Mesodermal cell (in vitro differentiated cells): ENCODE measurements at regions not wholly inside any gene's neighbourhood (a gene's known extent, or its start where the extent isn't known, plus 50 kb on each side); places are given as distances from the start of the nearest gene placed in this dataset.
"Not testable (repeated sequence)": the region's sequence is repeated elsewhere in the genome, so short reads cannot be mapped to it uniquely, and the experiment has no call there.

Source experiments
- H3K27ac ChIP-seq: 2 replicates; pipeline ENCODE4 v1.7.0; 2013; ENCODE audit warnings: mild to moderate bottlenecking, low read depth, low read length, moderate library complexity; ENCODE audit not compliant: severe bottlenecking
- H3K36me3 ChIP-seq: 2 replicates; pipeline ENCODE4 v1.7.1; 2013; ENCODE audit warnings: mild to moderate bottlenecking, low read length, moderate library complexity; ENCODE audit not compliant: control insufficient read depth, insufficient read depth
- H3K4me1 ChIP-seq: one replicate; pipeline ENCODE4 v1.7.1; 2013; ENCODE audit warnings: mild to moderate bottlenecking, low read length; ENCODE audit not compliant: insufficient read depth, control insufficient read depth, poor library complexity, severe bottlenecking
- H3K4me3 ChIP-seq: 2 replicates; pipeline ENCODE4 v1.7.0; 2013; ENCODE audit warnings: low read length, control low read depth, mild to moderate bottlenecking; ENCODE audit not compliant: insufficient read depth, poor library complexity, severe bottlenecking; ENCODE audit errors: extremely low read depth
- H3K9me3 ChIP-seq: 2 replicates; pipeline ENCODE4 v1.7.1; 2013; ENCODE audit warnings: mild to moderate bottlenecking, low read length, moderate library complexity; ENCODE audit not compliant: control insufficient read depth
- WGBS, 2 experiments: methylation state at CpG; one replicate each; pipeline ENCODE4 v1.1.5; 2013; ENCODE audit warnings: missing lambda C conversion rate in 2 of 2; ENCODE audit not compliant: insufficient coverage in 2 of 2; 5-methylcytosine and 5-hydroxymethylcytosine counted together

DNA sequence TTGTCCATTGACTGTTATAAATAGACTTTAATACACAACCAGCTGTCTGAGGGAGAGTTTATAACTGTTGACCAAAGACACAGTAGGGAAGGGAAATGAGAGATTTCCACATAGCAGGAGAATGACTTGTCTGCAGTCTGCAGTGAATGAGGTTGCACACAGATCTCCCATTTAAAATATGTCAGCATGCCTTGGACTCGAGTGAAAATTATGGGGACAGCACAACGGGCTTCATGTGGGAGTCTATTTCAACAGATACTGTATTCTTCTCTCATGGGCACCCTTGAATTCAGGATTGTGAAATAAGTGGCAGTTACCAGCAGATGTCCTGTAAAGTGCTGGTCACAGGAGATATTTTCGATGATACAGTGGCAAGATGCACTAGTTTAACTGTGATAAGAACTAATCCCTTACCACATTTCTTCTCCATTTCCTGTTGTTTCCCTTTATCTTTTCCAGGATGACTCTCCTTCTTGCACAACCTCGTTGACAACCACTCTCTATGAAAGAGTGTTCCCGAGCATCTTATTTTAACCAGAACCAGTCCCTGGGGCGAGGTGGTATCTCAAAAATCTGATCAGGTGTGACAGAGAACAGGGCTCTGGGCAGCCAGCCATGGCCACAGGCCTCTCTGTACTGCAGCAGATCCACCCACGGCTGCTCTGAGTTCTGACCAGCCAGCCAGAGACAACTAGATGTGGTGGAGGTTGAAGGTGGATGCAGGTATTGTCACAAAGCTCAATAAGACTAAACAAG, 51.5 kb upstream of the MAP3K1 start:
- peak overlapping the region; percentile 74 for H3K27ac ChIP-seq
- 68 to 76% methylated on average over 5 to 6 of the region's 7 CpGs for WGBS, 2 experiments

GRCh38 chr5:56763182-56763581, 52.2 kb upstream of the MAP3K1 start:
- H3K4me3 ChIP-seq: no peak overlapping the region
- no peaks in the 10 kb centered on the region for H3K36me3 ChIP-seq
- WGBS, 2 experiments: 60% methylated on average over 1 of the region's 1 CpG; no CpG with 5 or more reads in 1 of the 2 experiments
- H3K4me1 ChIP-seq: peaks cover 11% of the 10 kb centered on the region
- no peaks in the 10 kb centered on the region for H3K9me3 ChIP-seq
- peak overlapping the region; percentile 74 for H3K27ac ChIP-seq

More for the DNA sequence above, 51.5 kb upstream of the MAP3K1 start:
- H3K4me1 ChIP-seq: peaks cover 11% of the 10 kb centered on the region
- no peaks in the 10 kb centered on the region for H3K36me3 ChIP-seq
- no peak overlapping the region for H3K4me3 ChIP-seq
- H3K9me3 ChIP-seq: no peaks in the 10 kb centered on the region

- WGBS, 2 experiments: 71 to 76% methylated on average over 2 of the region's 4 CpGs
- Histone ChIP-seq H3K4me3 (no peak overlapping the region), H3K9me3 (no peaks in the 10 kb centered on the region), H3K4me1 (peaks cover 11% of the 10 kb centered on the region), H3K27ac (peak overlapping the region; percentile 30), H3K36me3 (no peaks in the 10 kb centered on the region)
Observed at GRCh38 chr5:56761151-56761885, 54.0 kb upstream of the MAP3K1 start.

DNA sequence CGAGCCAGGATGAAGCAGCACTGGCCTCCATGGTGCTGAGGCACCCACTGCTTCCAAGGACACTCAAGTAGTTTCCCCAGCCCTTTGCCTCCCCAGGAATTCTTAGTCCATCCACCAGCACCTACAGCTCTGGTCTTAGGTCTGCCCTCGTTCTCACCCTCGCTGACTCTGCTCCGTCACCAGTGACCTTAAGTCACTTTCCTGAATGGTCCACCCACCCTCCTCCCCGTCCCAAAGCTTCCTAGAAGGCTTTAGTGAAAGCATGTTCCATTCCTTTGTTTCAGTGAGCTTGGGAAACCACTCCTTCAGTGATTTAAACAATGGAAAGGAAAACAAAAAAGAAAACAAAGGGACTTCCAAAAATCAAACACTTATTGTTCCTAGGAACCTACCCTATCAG, 54.6 kb upstream of the MAP3K1 start:
- H3K36me3 ChIP-seq: no peaks in the 10 kb centered on the region
- H3K4me1 ChIP-seq: peaks cover 11% of the 10 kb centered on the region
- 93 to 100% methylated on average over 1 to 4 of the region's 5 CpGs for WGBS, 2 experiments
- H3K4me3 ChIP-seq: no peak overlapping the region
- H3K27ac ChIP-seq: peak overlapping the region; percentile 30
- no peaks in the 10 kb centered on the region for H3K9me3 ChIP-seq

DNA sequence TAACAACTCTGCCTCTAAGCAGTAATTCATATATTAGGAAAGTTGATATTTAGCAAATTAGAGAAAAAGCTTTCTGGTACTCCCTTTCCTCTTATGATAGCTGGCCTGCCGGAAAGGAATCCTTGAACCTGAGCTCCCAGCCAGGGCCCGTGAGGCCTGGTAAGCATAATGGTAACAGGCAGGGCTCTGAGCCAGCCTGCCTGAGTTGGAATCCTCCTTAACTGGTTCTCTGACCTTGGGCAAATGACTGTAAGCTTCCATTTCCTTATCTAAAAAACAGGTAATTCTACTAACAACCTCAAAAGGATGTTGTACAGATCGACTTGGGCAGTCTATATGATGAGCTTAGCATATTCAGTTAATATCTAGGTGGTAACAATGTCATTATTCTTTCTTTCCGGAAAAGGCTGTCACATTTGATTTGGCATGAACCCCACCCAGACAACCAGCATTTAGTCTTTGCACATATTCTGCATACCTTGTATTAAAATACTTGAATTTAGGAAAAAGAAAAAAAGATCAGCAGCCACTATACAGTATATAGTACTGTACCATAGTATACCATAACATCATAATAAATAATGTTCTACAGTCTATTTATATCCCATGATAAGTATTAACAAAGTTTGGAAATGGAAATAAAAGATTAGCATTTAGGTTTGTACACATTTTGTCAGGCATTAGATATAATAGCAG, 55.7 kb upstream of the MAP3K1 start:
- Histone ChIP-seq H3K27ac (no peak overlapping the region), H3K4me1 (peaks cover 11% of the 10 kb centered on the region), H3K4me3 (no peak overlapping the region), H3K9me3 (no peaks in the 10 kb centered on the region), H3K36me3 (no peaks in the 10 kb centered on the region)
- WGBS, 2 experiments: 100% methylated on average over 2 of the region's 4 CpGs; no CpG with 5 or more reads in 1 of the 2 experiments

GRCh38 chr5:56757077-56757476, 58.3 kb upstream of the MAP3K1 start:
- no peaks in the 10 kb centered on the region for H3K4me1 ChIP-seq
- no peak overlapping the region for H3K27ac ChIP-seq
- H3K36me3 ChIP-seq: no peaks in the 10 kb centered on the region
- WGBS, 2 experiments: 83 to 95% methylated on average over 4 of the region's 5 CpGs
- H3K4me3 ChIP-seq: no peak overlapping the region
- peaks cover 5% of the 10 kb centered on the region for H3K9me3 ChIP-seq

GRCh38 chr5:56755036-56755555, 60.3 kb upstream of the MAP3K1 start:
- Histone ChIP-seq H3K27ac (no peak overlapping the region), H3K4me3 (no peak overlapping the region), H3K36me3 (no peaks in the 10 kb centered on the region), H3K4me1 (no peaks in the 10 kb centered on the region), H3K9me3 (peaks cover 7% of the 10 kb centered on the region)
- WGBS, 2 experiments: 96 to 100% methylated on average over 3 of the region's 3 CpGs

DNA sequence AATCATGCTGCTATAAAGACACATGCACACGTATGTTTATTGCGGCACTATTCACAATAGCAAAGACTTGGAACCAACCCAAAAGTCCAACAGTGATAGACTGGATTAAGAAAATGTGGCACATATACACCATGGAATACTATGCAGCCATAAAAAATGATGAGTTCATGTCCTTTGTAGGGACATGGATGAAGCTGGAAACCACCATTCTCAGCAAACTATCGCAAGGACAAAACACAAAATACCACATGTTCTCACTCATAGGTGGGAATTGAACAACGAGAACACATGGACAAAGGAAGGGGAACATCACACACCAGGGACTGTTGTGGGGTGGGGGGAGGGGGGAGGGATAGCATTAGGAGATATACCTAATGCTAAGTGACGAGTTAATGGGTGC, 61.8 kb upstream of the MAP3K1 start:
- not testable (repeated sequence) for H3K27ac ChIP-seq, H3K36me3 ChIP-seq, H3K9me3 ChIP-seq, H3K4me3 ChIP-seq, H3K4me1 ChIP-seq
- 100% methylated on average over 1 of the region's 5 CpGs; no CpG with 5 or more reads in 1 of the 2 experiments for WGBS, 2 experiments

GRCh38 chr5:56751572-56752313, 63.6 kb upstream of the MAP3K1 start:
- H3K4me3 ChIP-seq: no peak overlapping the region

GRCh38 chr5:56749842-56750241, 65.5 kb upstream of the MAP3K1 start:
- H3K27ac ChIP-seq: no peak overlapping the region
- H3K36me3 ChIP-seq: no peaks in the 10 kb centered on the region
- H3K9me3 ChIP-seq: peaks cover 7% of the 10 kb centered on the region
- H3K4me1 ChIP-seq: no peaks in the 10 kb centered on the region
- no peak overlapping the region for H3K4me3 ChIP-seq
- 87 to 94% methylated on average over 2 of the region's 3 CpGs for WGBS, 2 experiments

More at GRCh38 chr5:56751572-56752313, 63.6 kb upstream of the MAP3K1 start:
- WGBS, 2 experiments: 78 to 88% methylated on average over 1 of the region's 2 CpGs
- H3K9me3 ChIP-seq: peaks cover 7% of the 10 kb centered on the region
- H3K4me1 ChIP-seq: no peaks in the 10 kb centered on the region
- no peaks in the 10 kb centered on the region for H3K36me3 ChIP-seq
- no peak overlapping the region for H3K27ac ChIP-seq
